ENCODE measurements at regions not wholly inside any gene's neighbourhood (a gene's known extent, or its start where the extent isn't known, plus 50 kb on each side); places are given as distances from the start of the nearest gene placed in this dataset.
A peak's percentile ranks its signal among the peaks of the same experiment; 100 is the strongest.
"Not testable (repeated sequence)": the region's sequence is repeated elsewhere in the genome, so short reads cannot be mapped to it uniquely, and the experiment has no call there.

GRCh38 chr6:115131709-115132490 is 789.1 kb upstream of the HS3ST5 start:
- 76 to 91% methylated on average over 3 to 4 of the region's 5 CpGs for WGBS, 2 experiments (ENCODE audit: insufficient coverage in 2 of 2)

GRCh38 chr6:115121513-115121912 is 778.7 kb upstream of the HS3ST5 start:
- H3K27ac ChIP-seq (ENCODE audit: low read depth, low read length, severe bottlenecking); H3K4me3 ChIP-seq (ENCODE audit: extremely low read depth, insufficient read depth, low read length, poor library complexity, severe bottlenecking); H3K4me1 ChIP-seq (ENCODE audit: control insufficient read depth, insufficient read depth, low read length, poor library complexity, severe bottlenecking); H3K9me3 ChIP-seq (ENCODE audit: control insufficient read depth, low read length); H3K36me3 ChIP-seq (ENCODE audit: control insufficient read depth, insufficient read depth, low read length): not testable (repeated sequence)
- WGBS, 2 experiments (ENCODE audit: insufficient coverage in 2 of 2) = 77 to 90% methylated on average over 3 of the region's 11 CpGs

More at GRCh38 chr6:115131709-115132490, 789.1 kb upstream of the HS3ST5 start:
- no peak overlapping the region for H3K27ac ChIP-seq (ENCODE audit: low read depth, low read length, severe bottlenecking)
- no peak overlapping the region for H3K4me3 ChIP-seq (ENCODE audit: extremely low read depth, insufficient read depth, low read length, poor library complexity, severe bottlenecking)
- H3K36me3 ChIP-seq (ENCODE audit: control insufficient read depth, insufficient read depth, low read length) = no peaks in the 10 kb centered on the region
- no peaks in the 10 kb centered on the region for H3K4me1 ChIP-seq (ENCODE audit: control insufficient read depth, insufficient read depth, low read length, poor library complexity, severe bottlenecking)
- H3K9me3 ChIP-seq (ENCODE audit: control insufficient read depth, low read length) = peaks cover 5% of the 10 kb centered on the region

- no peaks in the 10 kb centered on the region for H3K36me3 ChIP-seq (ENCODE audit: control insufficient read depth, insufficient read depth, low read length)
- H3K4me3 ChIP-seq (ENCODE audit: extremely low read depth, insufficient read depth, low read length, poor library complexity, severe bottlenecking) = no peak overlapping the region
- no CpG with 5 or more reads among the region's 1 CpG for WGBS, 2 experiments (ENCODE audit: insufficient coverage in 2 of 2)
- no peak overlapping the region for H3K27ac ChIP-seq (ENCODE audit: low read depth, low read length, severe bottlenecking)
- H3K9me3 ChIP-seq (ENCODE audit: control insufficient read depth, low read length) = no peaks in the 10 kb centered on the region
- no peaks in the 10 kb centered on the region for H3K4me1 ChIP-seq (ENCODE audit: control insufficient read depth, insufficient read depth, low read length, poor library complexity, severe bottlenecking)
Measured at GRCh38 chr6:115120391-115120790, 777.6 kb upstream of the HS3ST5 start.

- H3K36me3 ChIP-seq (ENCODE audit: control insufficient read depth, insufficient read depth, low read length) = no peaks in the 10 kb centered on the region
- H3K4me3 ChIP-seq (ENCODE audit: extremely low read depth, insufficient read depth, low read length, poor library complexity, severe bottlenecking) = no peak overlapping the region
- H3K9me3 ChIP-seq (ENCODE audit: control insufficient read depth, low read length) = no peaks in the 10 kb centered on the region
- peak overlapping the region; percentile 43 for H3K27ac ChIP-seq (ENCODE audit: low read depth, low read length, severe bottlenecking)
- 46 to 55% methylated on average over 1 of the region's 2 CpGs for WGBS, 2 experiments (ENCODE audit: insufficient coverage in 2 of 2)
- H3K4me1 ChIP-seq (ENCODE audit: control insufficient read depth, insufficient read depth, low read length, poor library complexity, severe bottlenecking) = no peaks in the 10 kb centered on the region
Measured at GRCh38 chr6:115091461-115091860, 748.6 kb upstream of the HS3ST5 start.

GRCh38 chr6:115078555-115078954 is 735.7 kb upstream of the HS3ST5 start:
- Histone ChIP-seq H3K4me3 (ENCODE audit: extremely low read depth, insufficient read depth, low read length, poor library complexity, severe bottlenecking) (no peak overlapping the region), H3K27ac (ENCODE audit: low read depth, low read length, severe bottlenecking) (no peak overlapping the region), H3K9me3 (ENCODE audit: control insufficient read depth, low read length) (no peaks in the 10 kb centered on the region), H3K36me3 (ENCODE audit: control insufficient read depth, insufficient read depth, low read length) (no peaks in the 10 kb centered on the region), H3K4me1 (ENCODE audit: control insufficient read depth, insufficient read depth, low read length, poor library complexity, severe bottlenecking) (no peaks in the 10 kb centered on the region)
- no CpG with 5 or more reads among the region's 1 CpG for WGBS, 2 experiments (ENCODE audit: insufficient coverage in 2 of 2)

GRCh38 chr6:115071962-115072361 is 729.1 kb upstream of the HS3ST5 start:
- Histone ChIP-seq H3K4me3 (ENCODE audit: extremely low read depth, insufficient read depth, low read length, poor library complexity, severe bottlenecking) (no peak overlapping the region), H3K36me3 (ENCODE audit: control insufficient read depth, insufficient read depth, low read length) (no peaks in the 10 kb centered on the region), H3K27ac (ENCODE audit: low read depth, low read length, severe bottlenecking) (no peak overlapping the region), H3K4me1 (ENCODE audit: control insufficient read depth, insufficient read depth, low read length, poor library complexity, severe bottlenecking) (no peaks in the 10 kb centered on the region), H3K9me3 (ENCODE audit: control insufficient read depth, low read length) (peaks cover 10% of the 10 kb centered on the region)
- no CpG with 5 or more reads among the region's 1 CpG for WGBS, 2 experiments (ENCODE audit: insufficient coverage in 2 of 2)

GRCh38 chr6:115067690-115068447 is 725.0 kb upstream of the HS3ST5 start:
- 60 to 95% methylated on average over 4 to 6 of the region's 6 CpGs for WGBS, 2 experiments (ENCODE audit: insufficient coverage in 2 of 2)
- H3K27ac ChIP-seq (ENCODE audit: low read depth, low read length, severe bottlenecking) = peak overlapping the region; percentile 7
- no peaks in the 10 kb centered on the region for H3K36me3 ChIP-seq (ENCODE audit: control insufficient read depth, insufficient read depth, low read length)
- peaks cover 10% of the 10 kb centered on the region for H3K9me3 ChIP-seq (ENCODE audit: control insufficient read depth, low read length)
- no peaks in the 10 kb centered on the region for H3K4me1 ChIP-seq (ENCODE audit: control insufficient read depth, insufficient read depth, low read length, poor library complexity, severe bottlenecking)
- no peak overlapping the region for H3K4me3 ChIP-seq (ENCODE audit: extremely low read depth, insufficient read depth, low read length, poor library complexity, severe bottlenecking)

- H3K9me3 ChIP-seq (ENCODE audit: control insufficient read depth, low read length) = no peaks in the 10 kb centered on the region
- no peaks in the 10 kb centered on the region for H3K36me3 ChIP-seq (ENCODE audit: control insufficient read depth, insufficient read depth, low read length)
- no CpG with 5 or more reads among the region's 2 CpGs for WGBS, 2 experiments (ENCODE audit: insufficient coverage in 2 of 2)
- H3K27ac ChIP-seq (ENCODE audit: low read depth, low read length, severe bottlenecking) = no peak overlapping the region
- H3K4me3 ChIP-seq (ENCODE audit: extremely low read depth, insufficient read depth, low read length, poor library complexity, severe bottlenecking) = no peak overlapping the region
- H3K4me1 ChIP-seq (ENCODE audit: control insufficient read depth, insufficient read depth, low read length, poor library complexity, severe bottlenecking) = no peaks in the 10 kb centered on the region
Measured at GRCh38 chr6:115064680-115065079, 721.9 kb upstream of the HS3ST5 start.

GRCh38 chr6:115060581-115060980 is 717.8 kb upstream of the HS3ST5 start:
- Histone ChIP-seq H3K27ac (ENCODE audit: low read depth, low read length, severe bottlenecking) (no peak overlapping the region), H3K9me3 (ENCODE audit: control insufficient read depth, low read length) (no peaks in the 10 kb centered on the region), H3K36me3 (ENCODE audit: control insufficient read depth, insufficient read depth, low read length) (no peaks in the 10 kb centered on the region), H3K4me1 (ENCODE audit: control insufficient read depth, insufficient read depth, low read length, poor library complexity, severe bottlenecking) (no peaks in the 10 kb centered on the region), H3K4me3 (ENCODE audit: extremely low read depth, insufficient read depth, low read length, poor library complexity, severe bottlenecking) (no peak overlapping the region)

GRCh38 chr6:115058414-115059211 is 715.8 kb upstream of the HS3ST5 start:
- Histone ChIP-seq H3K4me3 (ENCODE audit: extremely low read depth, insufficient read depth, low read length, poor library complexity, severe bottlenecking) (no peak overlapping the region), H3K27ac (ENCODE audit: low read depth, low read length, severe bottlenecking) (no peak overlapping the region), H3K36me3 (ENCODE audit: control insufficient read depth, insufficient read depth, low read length) (no peaks in the 10 kb centered on the region), H3K9me3 (ENCODE audit: control insufficient read depth, low read length) (no peaks in the 10 kb centered on the region), H3K4me1 (ENCODE audit: control insufficient read depth, insufficient read depth, low read length, poor library complexity, severe bottlenecking) (no peaks in the 10 kb centered on the region)
- WGBS, 2 experiments (ENCODE audit: insufficient coverage in 2 of 2) = 70% methylated on average over 1 of the region's 3 CpGs; no CpG with 5 or more reads in 1 of the 2 experiments

All from mesodermal cell (in vitro differentiated cells).